GM18502 (cell line): ENCODE measurements at regions not wholly inside any gene's neighbourhood (a gene's known extent, or its start where the extent isn't known, plus 50 kb on each side); places are given as distances from the start of the nearest gene placed in this dataset.
A peak's percentile ranks its signal among the peaks of the same experiment; 100 is the strongest.
"Not testable (repeated sequence)": the region's sequence is repeated elsewhere in the genome, so short reads cannot be mapped to it uniquely, and the experiment has no call there.

Source experiments
- ATAC-seq: cut with Tn5 transposase; IDR thresholded peaks from one replicate; pipeline ENCODE4 v1.9.1; 2021; ENCODE audit warnings: mild to moderate bottlenecking; ENCODE audit not compliant: unreplicated experiment, poor library complexity

DNA sequence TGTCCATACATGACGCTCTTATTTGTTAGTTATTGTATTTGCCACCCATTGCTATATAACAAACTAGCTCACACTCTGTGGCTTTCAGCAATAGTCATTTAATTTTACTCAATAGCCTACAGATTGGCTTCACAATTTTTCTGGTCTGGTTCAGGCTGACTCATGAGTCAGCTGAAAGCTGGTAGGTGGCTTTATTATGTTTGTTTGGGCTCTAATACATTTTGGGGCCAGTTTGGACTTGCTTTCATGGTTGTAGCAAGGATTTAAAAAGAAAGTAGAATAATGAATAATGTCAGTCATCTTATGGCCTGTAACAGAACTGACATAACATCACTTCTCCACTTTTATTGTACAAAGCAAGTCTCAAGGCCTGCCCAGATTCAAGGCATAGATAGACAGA, 338.7 kb downstream of the LRRIQ3 start:
- ATAC-seq, result no peak

DNA sequence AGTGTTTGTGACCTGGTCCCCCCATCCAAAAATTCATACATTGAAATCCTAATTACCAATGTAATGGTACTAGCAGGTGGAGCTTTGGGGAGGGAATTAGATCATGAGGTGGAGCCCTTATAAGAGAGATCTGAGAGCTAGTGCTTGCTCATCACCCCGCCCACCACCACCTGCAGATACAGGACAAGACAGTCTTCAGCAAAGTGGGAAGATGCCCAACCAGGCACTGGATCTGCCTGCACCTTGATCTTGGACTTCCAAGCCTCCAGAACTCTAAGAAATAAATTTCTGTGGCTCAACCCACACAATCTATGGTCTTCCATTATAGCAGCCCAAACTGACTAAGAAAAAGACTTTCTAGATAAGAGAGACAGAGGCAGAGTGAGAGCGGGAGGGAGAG, 343.4 kb downstream of the LRRIQ3 start:
- ATAC-seq, result no peak

DNA sequence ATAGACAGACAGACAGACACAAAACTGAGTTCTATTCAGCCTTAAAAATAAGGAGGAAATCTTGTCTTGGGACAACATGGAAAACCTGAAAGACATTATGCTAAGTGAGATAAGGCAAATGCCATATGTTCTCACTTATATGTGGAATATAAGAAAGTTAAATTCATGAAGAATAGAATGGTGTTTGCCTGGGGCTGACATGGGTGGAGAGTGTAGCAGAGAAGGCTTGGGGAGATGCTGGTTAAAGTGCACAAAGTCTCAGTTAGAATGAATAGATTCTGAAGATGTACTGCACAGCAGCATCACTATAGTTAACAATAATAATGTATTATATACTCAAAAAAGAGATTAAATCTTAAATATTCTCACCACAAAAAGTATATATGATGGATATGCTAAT, 355.5 kb downstream of the LRRIQ3 start:
- ATAC-seq, result no peak

DNA sequence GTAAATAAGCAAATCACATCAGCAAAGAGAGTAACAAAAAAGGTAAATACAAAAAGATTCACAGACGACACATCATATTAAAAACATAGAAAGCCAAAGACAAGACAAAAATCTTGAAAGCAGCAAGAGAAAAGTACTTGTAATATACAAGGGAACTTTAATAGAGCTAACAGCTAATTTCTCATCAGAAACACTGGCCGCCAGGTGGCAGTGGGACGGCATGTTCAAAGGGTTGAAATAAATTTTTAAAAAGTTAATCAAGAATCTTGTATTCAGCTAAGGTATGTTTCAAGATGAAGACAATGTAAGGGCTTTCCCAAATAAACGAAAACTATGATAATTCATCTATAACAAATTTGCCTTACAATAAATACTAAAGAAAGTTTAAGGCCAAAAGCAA, 358.1 kb downstream of the LRRIQ3 start:
- ATAC-seq, result no peak

DNA sequence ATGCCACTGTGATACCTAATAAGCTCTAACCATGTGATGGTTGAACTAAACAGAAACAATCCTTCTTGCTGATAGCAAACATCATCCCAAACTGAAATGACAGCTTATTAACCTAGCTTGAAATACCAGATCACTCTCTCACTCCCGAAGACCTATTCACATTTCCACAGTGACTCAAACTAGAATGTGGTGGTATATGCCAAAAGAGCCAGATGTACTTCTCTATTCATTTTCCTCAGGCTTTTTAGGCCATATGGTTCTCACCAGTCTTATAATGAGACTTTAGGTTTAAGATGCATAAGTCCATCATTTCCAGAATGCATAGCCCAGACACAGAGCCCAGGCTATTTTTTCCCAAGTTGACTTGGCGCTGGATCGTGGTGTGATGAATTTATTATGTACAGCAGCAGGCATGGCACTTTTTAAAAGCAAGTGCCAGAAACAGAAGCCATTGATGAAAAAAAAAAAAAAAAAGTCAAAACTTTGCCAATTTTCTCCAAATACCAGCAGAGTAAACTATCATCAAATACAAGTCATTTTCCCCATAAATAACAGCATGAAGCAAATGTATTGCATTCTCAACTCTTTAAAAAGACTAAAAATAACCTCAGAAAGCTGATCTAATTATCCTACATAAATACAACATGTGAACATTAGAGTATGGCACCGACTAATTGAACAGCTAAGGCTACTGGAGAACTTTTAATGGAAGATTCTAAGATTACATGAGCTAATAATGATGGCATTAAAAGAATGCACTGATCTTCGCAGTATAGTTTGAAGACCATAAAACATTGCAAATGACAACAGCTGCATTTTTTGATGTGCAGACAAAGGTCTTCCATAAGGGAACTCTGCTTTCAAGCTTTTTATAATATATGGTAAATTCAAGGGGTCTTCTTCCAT, 365.4 kb downstream of the LRRIQ3 start:
- no peak for ATAC-seq

DNA sequence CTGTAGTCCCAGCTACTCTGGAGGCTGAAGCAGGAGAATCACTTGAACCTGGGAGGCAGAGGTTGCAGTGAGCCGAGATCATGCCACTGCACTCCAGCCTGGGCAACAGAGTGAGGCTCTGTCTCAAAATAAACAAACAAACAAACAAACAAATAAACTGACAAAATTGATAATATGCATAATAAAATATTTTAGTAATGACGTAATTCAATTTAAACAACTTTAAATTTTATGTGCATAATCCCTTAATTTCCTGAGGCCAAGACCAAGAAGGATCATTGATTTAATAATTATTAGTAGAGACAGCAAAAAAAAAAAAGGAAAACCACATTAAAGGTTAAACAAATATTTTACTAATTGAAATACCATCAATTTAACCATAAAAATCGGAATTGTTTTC, 370.7 kb downstream of the LRRIQ3 start:
- ATAC-seq, result not testable (repeated sequence)

DNA sequence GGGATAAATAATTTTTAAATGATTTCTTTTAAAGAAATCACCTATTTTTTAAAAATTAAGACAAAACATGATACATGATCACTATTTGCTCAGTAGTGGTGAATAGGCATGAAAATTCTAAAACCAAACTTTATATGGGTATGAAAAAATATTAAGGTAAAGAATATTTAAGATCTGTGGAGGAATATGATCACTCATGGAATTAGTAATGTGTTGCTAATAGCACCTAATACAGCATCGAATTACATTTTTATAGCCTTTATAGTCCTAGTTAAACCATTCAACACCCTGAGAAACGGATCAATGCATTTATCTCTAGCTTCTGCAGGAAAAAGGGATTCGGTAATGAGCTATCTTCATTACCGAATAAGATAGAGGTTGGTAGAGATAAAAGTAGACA, 373.9 kb downstream of the LRRIQ3 start:
- ATAC-seq, result no peak

DNA sequence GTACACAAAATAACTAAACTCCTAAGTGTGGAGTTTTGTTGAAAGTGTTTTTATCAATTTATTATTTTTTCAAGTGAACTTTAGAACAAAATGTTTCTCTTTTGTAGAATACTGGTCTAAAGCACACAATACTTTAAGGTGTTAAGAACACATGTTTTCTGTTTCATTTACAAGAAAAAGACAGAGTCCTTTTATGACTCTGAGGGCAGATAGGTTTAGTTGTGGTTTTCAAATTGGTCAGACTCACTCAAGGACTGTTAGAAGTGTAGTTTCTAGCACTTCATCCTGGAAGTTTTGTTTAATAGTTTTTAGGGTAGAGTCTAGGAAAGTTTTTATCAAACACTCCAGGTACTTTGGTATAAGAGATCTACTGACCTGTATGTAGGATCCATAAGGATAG, 376.5 kb downstream of the LRRIQ3 start:
- peak; percentile 70 for ATAC-seq

DNA sequence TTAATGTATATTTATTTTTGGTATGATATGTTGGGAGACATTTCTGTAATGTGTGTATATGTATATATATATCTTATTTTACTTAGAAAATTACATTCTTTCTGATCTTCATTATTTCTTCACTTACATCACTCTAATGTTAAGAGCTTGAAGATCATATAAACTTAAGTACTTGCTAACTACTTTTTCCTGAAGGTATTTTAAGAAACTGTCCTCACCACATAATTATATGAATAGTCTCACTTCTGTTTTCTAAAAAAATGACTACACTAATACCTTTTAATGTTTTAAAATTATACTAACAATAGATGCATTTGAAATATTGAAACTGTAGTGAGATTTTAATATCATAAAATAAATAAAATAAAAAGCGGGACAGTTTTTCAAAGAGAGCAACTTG, 377.1 kb downstream of the LRRIQ3 start:
- ATAC-seq, result no peak

DNA sequence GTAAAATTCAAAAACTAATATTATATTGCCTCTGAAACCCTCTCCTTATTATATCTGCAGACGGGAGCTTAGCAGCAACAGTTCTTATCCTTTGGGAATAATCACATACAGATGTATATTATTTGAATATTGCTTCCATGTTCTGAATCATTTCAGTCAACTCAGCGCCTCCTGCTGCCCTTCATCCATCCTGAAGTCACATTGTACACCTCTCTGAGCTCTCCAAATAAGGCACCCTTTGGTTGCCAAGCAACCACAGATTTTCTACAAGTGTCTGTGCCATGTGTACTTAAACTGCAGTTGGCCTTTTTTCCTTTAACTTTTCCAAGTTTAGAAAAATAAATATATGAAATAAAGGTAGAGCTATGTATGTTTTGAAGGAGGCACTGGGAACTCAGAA, 384.3 kb downstream of the LRRIQ3 start:
- no peak for ATAC-seq

DNA sequence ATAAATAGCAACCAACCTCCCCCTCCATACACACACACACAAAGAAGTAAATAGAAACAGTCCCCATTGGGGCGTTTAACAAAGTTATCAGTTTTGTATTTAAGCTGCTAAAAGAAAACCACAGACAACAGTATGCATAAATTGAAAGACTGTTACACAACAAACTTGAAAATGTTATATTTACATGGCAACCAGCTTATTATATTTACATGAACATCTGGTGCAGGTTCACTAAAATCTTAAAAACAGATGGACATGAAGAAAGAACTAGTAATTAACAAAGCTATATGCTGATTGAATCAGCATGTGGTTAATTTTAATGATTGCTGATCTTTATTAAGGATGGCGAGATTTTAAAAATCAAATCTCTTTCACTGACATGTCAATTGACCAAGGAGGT, 384.7 kb downstream of the LRRIQ3 start:
- no peak for ATAC-seq

DNA sequence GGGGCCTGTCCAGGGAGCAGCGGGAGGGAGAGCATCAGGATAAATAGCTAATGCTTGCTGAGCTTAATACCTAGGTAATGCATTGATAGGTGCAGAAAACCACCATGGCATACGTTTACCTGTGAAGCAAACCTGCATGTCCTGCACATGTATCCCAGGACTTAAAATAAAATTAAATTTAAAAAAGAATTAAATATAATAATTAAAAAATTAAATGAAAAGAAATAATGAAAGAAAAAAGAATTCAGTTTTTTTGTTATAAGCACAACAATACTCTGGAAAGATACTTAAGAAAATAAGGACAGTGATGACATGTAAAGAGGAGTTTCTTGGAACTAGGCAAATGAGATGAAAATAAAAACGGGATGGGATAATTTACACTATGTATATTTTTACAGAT, 386.2 kb downstream of the LRRIQ3 start:
- no peak for ATAC-seq

DNA sequence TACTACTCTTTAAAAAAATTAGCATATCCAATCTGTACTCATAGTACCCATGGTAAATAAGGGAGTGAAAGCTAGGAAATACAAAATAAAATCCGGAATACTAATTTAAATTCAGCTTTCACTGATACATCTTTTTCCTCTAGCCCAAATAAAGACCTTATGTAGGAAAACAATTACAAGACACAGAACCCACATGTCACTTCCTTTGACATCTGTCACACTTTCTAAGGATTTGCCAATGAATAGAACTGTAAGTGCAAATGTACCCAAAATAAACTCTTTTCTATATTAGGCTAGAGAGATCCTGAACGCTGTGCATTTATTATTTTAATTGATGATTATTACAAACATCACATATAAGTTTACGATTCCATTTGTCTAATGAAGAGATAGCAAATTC, 393.0 kb downstream of the LRRIQ3 start:
- ATAC-seq, result no peak

DNA sequence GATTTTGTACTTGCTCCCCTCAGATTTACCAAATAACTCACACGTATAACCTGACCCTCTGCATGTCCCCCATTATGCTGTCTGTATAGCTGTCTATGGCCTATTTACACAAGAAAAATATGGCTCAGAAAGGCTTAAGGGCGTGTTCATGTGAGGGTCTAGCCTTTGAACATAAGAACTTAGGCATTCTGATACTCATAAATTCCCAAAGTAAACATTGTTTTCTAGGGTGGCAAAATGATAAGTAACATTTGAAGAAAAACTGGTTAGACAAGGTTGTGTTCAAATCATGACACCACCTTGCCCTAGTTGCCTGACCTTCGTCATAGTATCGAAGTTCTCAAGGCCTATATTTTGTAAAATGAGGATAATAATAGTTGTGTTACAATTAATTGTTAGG, 394.6 kb downstream of the LRRIQ3 start:
- no peak for ATAC-seq

DNA sequence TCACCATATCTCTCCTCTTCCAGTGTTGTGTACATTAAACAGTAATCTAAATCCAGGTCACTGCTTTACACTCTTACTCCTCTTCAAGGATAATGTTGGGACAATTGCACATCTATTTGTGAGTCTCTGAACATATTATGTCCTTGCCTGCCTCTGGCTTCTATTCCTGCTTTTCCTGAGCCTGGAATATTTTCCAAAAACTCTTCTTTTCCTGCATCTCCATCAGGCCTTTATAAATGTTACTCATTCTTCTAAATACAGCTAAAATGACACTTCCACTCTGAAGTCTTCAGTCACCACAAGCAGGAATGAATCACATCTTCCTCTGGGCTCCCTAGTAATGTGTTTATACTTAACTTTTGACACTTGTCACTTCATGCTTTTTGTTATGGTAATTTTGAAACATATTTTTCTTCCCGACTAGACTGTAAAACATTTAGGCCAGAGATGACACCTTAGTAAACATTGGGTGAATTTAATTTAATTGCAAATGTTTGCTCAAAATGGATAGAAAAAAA, 396.0 kb downstream of the LRRIQ3 start:
- ATAC-seq, result no peak

DNA sequence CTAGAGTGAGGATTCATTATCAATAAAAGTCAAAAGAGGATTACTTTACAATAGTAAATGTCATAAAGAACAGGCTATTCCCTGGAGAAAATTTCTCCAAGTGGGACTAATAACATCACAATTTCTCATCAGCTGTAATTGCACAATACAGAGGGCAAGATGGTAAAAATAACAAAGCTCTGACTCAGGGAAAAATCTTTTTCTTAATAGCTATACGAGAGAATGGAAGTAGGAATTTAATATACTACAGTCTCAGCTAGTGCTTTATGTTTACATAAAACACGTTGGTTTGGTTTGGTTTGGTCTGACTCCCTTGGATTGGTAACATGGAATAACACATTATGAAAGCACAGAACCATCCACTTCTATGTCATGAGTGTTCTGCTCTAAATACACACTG, 397.6 kb downstream of the LRRIQ3 start:
- no peak for ATAC-seq

DNA sequence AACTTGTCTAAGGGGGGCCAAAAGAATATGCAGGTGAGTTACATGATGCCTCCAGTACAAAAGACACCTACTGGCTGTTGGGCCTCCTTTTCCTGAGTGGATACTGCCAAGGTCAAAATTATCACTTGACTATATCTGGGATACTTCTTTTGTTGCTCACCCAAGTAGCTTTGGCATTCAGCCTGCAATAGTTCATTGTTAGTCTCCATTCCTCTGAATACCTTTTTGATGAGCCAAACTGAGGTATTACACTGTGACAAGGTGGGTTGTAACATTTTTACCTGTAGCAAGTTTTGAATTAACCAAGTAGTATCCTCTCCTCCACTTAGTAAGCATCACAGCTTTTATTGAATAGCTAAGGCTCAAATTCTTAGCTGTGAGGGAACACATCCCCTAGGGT, 408.0 kb downstream of the LRRIQ3 start:
- ATAC-seq, result no peak

DNA sequence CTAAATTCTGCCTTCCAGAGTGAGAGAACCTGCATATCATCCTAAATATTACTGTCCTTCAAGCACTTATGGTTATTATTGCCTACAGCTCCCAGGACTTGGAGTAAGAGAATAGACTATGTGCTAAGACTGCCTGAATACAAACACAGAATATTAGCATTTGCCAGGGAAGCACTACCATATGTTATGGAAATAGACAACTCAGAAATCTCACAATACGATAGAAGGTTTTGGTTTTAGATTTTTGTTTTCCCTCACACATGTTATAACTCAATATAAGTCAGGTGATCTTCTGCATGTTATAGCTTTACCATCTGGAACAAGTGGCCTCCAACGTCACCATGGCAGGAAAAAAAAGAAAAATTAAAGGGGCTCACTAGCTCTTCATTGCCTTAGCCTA, 413.9 kb downstream of the LRRIQ3 start:
- no peak for ATAC-seq

DNA sequence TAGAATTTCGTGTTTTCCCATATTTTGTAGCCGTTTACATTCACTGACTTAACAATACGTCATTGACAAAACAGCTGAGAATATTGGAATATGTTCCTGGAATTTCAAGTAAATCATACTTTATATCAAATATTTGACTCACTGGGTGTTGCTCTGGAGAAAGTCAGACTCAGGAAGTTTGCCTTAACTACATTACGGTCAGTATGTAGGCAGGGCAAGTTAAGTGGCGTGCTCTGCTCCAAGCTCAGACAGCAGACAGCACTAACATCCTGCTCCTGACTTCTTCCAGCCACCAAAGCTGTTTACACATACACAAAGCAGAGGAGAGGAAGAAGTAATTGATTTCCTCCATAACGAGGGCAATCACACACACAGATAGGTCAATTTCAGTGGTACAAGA, 414.6 kb downstream of the LRRIQ3 start:
- no peak for ATAC-seq

DNA sequence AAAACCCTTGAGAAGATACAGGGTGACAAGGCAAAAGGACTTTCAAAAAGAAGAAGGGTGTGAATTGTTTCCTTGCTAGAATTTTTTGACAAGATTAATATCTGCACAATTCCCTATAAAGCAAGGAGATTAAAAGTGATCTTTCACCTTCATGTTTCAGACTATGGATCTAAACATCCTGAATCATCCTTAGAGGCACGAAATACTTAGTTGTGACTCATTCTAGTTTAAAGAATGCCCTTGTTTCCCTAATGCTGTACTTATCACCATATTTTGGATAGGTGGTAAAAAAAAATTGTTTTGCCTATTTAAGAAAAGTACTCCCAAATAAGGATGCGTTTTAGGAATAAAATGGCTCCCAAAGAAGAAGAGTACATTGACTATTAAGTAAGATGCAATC, 415.1 kb downstream of the LRRIQ3 start:
- ATAC-seq, result no peak

DNA sequence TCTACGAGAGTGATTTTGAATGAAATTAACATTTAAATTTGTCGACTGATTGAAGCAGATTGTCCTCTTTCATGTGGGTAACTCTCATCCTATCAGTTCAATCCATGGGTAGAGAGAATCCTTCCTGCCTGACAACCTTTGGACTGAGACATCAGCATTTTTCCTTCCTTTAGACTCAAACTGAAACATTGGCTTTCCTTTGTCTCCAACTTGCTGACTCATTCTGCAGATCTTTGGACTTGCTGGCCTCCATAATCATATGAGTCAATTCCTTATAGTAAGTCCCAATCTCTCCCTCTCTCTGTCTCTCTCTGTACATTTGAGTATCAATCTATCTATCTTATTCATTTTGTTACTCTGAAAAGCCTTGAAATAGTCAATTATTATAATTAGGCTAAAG, 416.7 kb downstream of the LRRIQ3 start:
- ATAC-seq, result no peak

DNA sequence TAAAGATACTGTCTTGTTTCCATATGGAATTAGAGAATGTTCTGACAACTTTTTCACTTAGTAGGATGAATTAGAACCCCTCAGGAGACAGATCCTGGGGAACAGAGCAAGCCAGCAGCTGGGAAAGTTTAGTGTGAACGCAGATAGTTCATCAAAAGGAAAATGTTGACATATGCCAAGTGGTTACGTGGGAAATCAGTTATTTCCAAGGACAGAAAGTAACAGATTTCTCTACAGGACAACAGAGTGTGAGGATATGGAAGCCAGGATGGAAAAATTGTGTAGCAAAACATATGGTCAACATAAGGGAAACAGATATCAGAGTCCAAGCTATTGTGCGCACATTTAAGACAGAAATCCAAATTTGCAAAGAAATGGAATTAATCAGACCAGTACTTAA, 419.5 kb downstream of the LRRIQ3 start:
- no peak for ATAC-seq
